Neural cell (in vitro differentiated cells): ENCODE measurements at regions not wholly inside any gene's neighbourhood (a gene's known extent, or its start where the extent isn't known, plus 50 kb on each side); places are given as distances from the start of the nearest gene placed in this dataset.

Source experiments
- CTCF ChIP-seq: fragments of 450-650 bp; IDR thresholded peaks from 2 replicates; pipeline ENCODE4 v1.5.1; 2014; ENCODE audit warnings: antibody characterized with exemption, mild to moderate bottlenecking, moderate library complexity; ENCODE audit not compliant: poor library complexity, severe bottlenecking
- EZH2 ChIP-seq: fragments of 200-600, 300-800 bp; shearing (Covaris generic), sonication (generic); IDR thresholded peaks from 2 replicates; pipeline ENCODE4 v1.6.1; 2014; ENCODE audit warnings: antibody characterized with exemption, low read length, borderline replicate concordance, mild to moderate bottlenecking; ENCODE audit not compliant: insufficient read depth, poor library complexity, severe bottlenecking
- RAD21 ChIP-seq: fragments of 450-650 bp; conservative IDR thresholded peaks from 2 replicates; pipeline ENCODE4 v1.6.1; 2014; ENCODE audit warnings: antibody characterized with exemption, mild to moderate bottlenecking, moderate library complexity

GRCh38 chr7:51634025-51634424, 317.4 kb upstream of the COBL start:
- TF ChIP-seq CTCF (no peak), RAD21 (no peak), EZH2 (no peak)
